ENCODE measurements at regions not wholly inside any gene's neighbourhood (a gene's known extent, or its start where the extent isn't known, plus 50 kb on each side); places are given as distances from the start of the nearest gene placed in this dataset.

GRCh38 chr2:235141411-235142128 lies 189.8 kb downstream of the SH3BP4 start:
- no peak for DNase-seq

GRCh38 chr2:235142601-235143000 lies 190.8 kb downstream of the SH3BP4 start:
- DNase-seq, result no peak

GRCh38 chr2:235143789-235144188 lies 192.0 kb downstream of the SH3BP4 start:
- no peak for DNase-seq

- no peak for DNase-seq
Measured at GRCh38 chr2:235144291-235144690, 192.5 kb downstream of the SH3BP4 start.

GRCh38 chr2:235146206-235146605 lies 194.4 kb downstream of the SH3BP4 start:
- no peak for DNase-seq

GRCh38 chr2:235146871-235147565 lies 195.2 kb downstream of the SH3BP4 start:
- no peak for DNase-seq

- DNase-seq, result no peak
Measured at GRCh38 chr2:235148201-235149170, 196.7 kb downstream of the SH3BP4 start.

GRCh38 chr2:235149240-235149659 lies 197.4 kb downstream of the SH3BP4 start:
- no peak for DNase-seq

GRCh38 chr2:235149736-235150135 lies 197.9 kb downstream of the SH3BP4 start:
- no peak for DNase-seq

- no peak for DNase-seq
Measured at GRCh38 chr2:235151152-235151551, 199.3 kb downstream of the SH3BP4 start.

GRCh38 chr2:235155163-235155562 lies 203.3 kb downstream of the SH3BP4 start:
- no peak for DNase-seq

- no peak for DNase-seq
Measured at GRCh38 chr2:235156055-235156454, 204.2 kb downstream of the SH3BP4 start.

- no peak for DNase-seq
Measured at GRCh38 chr2:235157746-235158482, 206.1 kb downstream of the SH3BP4 start.

GRCh38 chr2:235160281-235160810 lies 208.5 kb downstream of the SH3BP4 start:
- no peak for DNase-seq

GRCh38 chr2:235161565-235161964 lies 209.7 kb downstream of the SH3BP4 start:
- DNase-seq, result no peak

GRCh38 chr2:235162082-235162836 lies 210.4 kb downstream of the SH3BP4 start:
- DNase-seq, result no peak

- no peak for DNase-seq
Measured at GRCh38 chr2:235162837-235163197, 211.0 kb downstream of the SH3BP4 start.

GRCh38 chr2:235165136-235165535 lies 213.3 kb downstream of the SH3BP4 start:
- no peak for DNase-seq

GRCh38 chr2:235165631-235166030 lies 213.8 kb downstream of the SH3BP4 start:
- no peak for DNase-seq

- no peak for DNase-seq
Measured at GRCh38 chr2:235168174-235168979, 216.6 kb downstream of the SH3BP4 start.

GRCh38 chr2:235170016-235170415 lies 218.2 kb downstream of the SH3BP4 start:
- no peak for DNase-seq

Measured in NCI-H1694 (cell line).